WTC11 (cell line): ENCODE measurements at regions not wholly inside any gene's neighbourhood (a gene's known extent, or its start where the extent isn't known, plus 50 kb on each side); places are given as distances from the start of the nearest gene placed in this dataset.

Experiments used
- ATAC-seq: fragments of 200-7000 bp; cut with Tn5 transposase; 2 replicates; pipeline ENCODE4 v1.10.0; 2021; ENCODE audit warnings: mild to moderate bottlenecking, moderate library complexity
- CTCF ChIA-PET: fragments of 300-600 bp; sonication (Branson Sonifier 250); formaldehyde crosslinking; loops from one replicate; lab custom pipeline; 2021; ENCODE audit warnings: antibody characterized with exemption; lab: Charles Lee
- POLR2A ChIA-PET: fragments of 350-600 bp; sonication (Branson Sonifier 250); formaldehyde crosslinking; loops from one replicate; lab custom pipeline; 2021; ENCODE audit warnings: antibody characterized with exemption; lab: Charles Lee
- DNase-seq: peaks from one replicate; pipeline ENCODE4 v3.0.0; 2021; ENCODE audit warnings: low spot score
- H3K27ac Mint-ChIP-seq: 2 replicates; pipeline ENCODE4 v1.8.0; 2021; ENCODE audit warnings: mixed read lengths
- H3K27me3 Mint-ChIP-seq: 2 replicates; pipeline ENCODE4 v1.8.0; 2021; ENCODE audit warnings: low read depth, mild to moderate bottlenecking, moderate library complexity, mixed read lengths
- H3K36me3 Mint-ChIP-seq: 2 replicates; pipeline ENCODE4 v1.8.0; 2021; ENCODE audit warnings: mixed read lengths
- H3K4me1 Mint-ChIP-seq: 2 replicates; pipeline ENCODE4 v1.8.0; 2022; ENCODE audit warnings: mixed read lengths
- H3K4me3 Mint-ChIP-seq: 2 replicates; pipeline ENCODE4 v1.8.0; 2021; ENCODE audit warnings: mild to moderate bottlenecking, moderate library complexity, mixed read lengths
- H3K9me3 Mint-ChIP-seq: 2 replicates; pipeline ENCODE4 v1.8.0; 2021; ENCODE audit warnings: mixed read lengths
- ATF1 ChIP-seq: sonication (generic); formaldehyde crosslinking; IDR thresholded peaks from 2 replicates; pipeline ENCODE4 v1.8.1; 2023; ENCODE audit warnings: mild to moderate bottlenecking, moderate library complexity, missing genetic modification reagents
- ELF4 ChIP-seq: sonication (generic); formaldehyde crosslinking; IDR thresholded peaks from 2 replicates; pipeline ENCODE4 v1.8.1; 2022; ENCODE audit warnings: low read depth, mild to moderate bottlenecking, moderate library complexity, missing genetic modification reagents
- EMX1 ChIP-seq: fragments of 250-450 bp; sonication (Bioruptor Pico); IDR thresholded peaks from 2 replicates; pipeline ENCODE4 v1.8.0; 2021; ENCODE audit warnings: mild to moderate bottlenecking
- FOXJ3 ChIP-seq: sonication (generic); formaldehyde crosslinking; IDR thresholded peaks from 2 replicates; pipeline ENCODE4 v1.9.0; 2021; ENCODE audit warnings: missing genetic modification reagents, mild to moderate bottlenecking, borderline replicate concordance
- IRF2 ChIP-seq: sonication (generic); formaldehyde crosslinking; IDR thresholded peaks from 2 replicates; pipeline ENCODE4 v1.8.0; 2022; ENCODE audit warnings: low read depth, missing genetic modification reagents, borderline replicate concordance
- JUN ChIP-seq: sonication (generic); formaldehyde crosslinking; IDR thresholded peaks from 2 replicates; pipeline ENCODE4 v1.8.0; 2023; ENCODE audit warnings: mild to moderate bottlenecking, missing genetic modification reagents
- NFE2L1 ChIP-seq: sonication (generic); formaldehyde crosslinking; IDR thresholded peaks from 2 replicates; pipeline ENCODE4 v1.8.1; 2023; ENCODE audit warnings: missing genetic modification reagents
- NR3C1 ChIP-seq: sonication (generic); formaldehyde crosslinking; conservative IDR thresholded peaks from 2 replicates; pipeline ENCODE4 v1.8.1; 2023; ENCODE audit warnings: low read depth, mild to moderate bottlenecking, missing genetic modification reagents
- OVOL2 ChIP-seq: fragments of 250-450 bp; sonication (Bioruptor Pico); IDR thresholded peaks from 2 replicates; pipeline ENCODE4 v1.9.0; 2021; ENCODE audit warnings: mild to moderate bottlenecking, borderline replicate concordance
- RELA ChIP-seq: sonication (generic); formaldehyde crosslinking; IDR thresholded peaks from 2 replicates; pipeline ENCODE4 v1.8.1; 2022; ENCODE audit warnings: missing genetic modification reagents, mild to moderate bottlenecking, borderline replicate concordance
- TP53 ChIP-seq: sonication (generic); formaldehyde crosslinking; IDR thresholded peaks from 2 replicates; pipeline ENCODE4 v1.8.1; 2023; ENCODE audit warnings: mild to moderate bottlenecking, missing genetic modification reagents
- ZBTB21 ChIP-seq: sonication (generic); formaldehyde crosslinking; IDR thresholded peaks from 2 replicates; pipeline ENCODE4 v1.8.1; 2023; ENCODE audit warnings: mild to moderate bottlenecking, missing genetic modification reagents, borderline replicate concordance
- ZNF219 ChIP-seq: sonication (generic); formaldehyde crosslinking; IDR thresholded peaks from 2 replicates; pipeline ENCODE4 v1.8.0; 2023; ENCODE audit warnings: missing genetic modification reagents, mild to moderate bottlenecking, borderline replicate concordance
- ZNF396 ChIP-seq: fragments of 250-450 bp; sonication (Bioruptor Pico); IDR thresholded peaks from 2 replicates; pipeline ENCODE4 v1.8.0; 2021; ENCODE audit warnings: mild to moderate bottlenecking, moderate library complexity, borderline replicate concordance
- ZNF671 ChIP-seq: fragments of 250-450 bp; sonication (Bioruptor Pico); IDR thresholded peaks from 2 replicates; pipeline ENCODE4 v1.8.0; 2021; ENCODE audit warnings: mild to moderate bottlenecking
- TF ChIP-seq, protein P1 (sequence below): sonication (generic); formaldehyde crosslinking; IDR thresholded peaks from 2 replicates; pipeline ENCODE4 v1.8.1; 2022; ENCODE audit warnings: missing genetic modification reagents, borderline replicate concordance
- TF ChIP-seq, protein P2 (sequence below): fragments of 250-450 bp; sonication (Bioruptor Pico); IDR thresholded peaks from 2 replicates; pipeline ENCODE4 v1.8.0; 2021; ENCODE audit warnings: mild to moderate bottlenecking
- TF ChIP-seq, protein P3 (sequence below): fragments of 250-450 bp; sonication (Bioruptor Pico); conservative IDR thresholded peaks from 2 replicates; pipeline ENCODE4 v1.9.0; 2021; ENCODE audit warnings: mild to moderate bottlenecking
- TF ChIP-seq, protein P4 (sequence below): sonication (generic); formaldehyde crosslinking; conservative IDR thresholded peaks from 2 replicates; pipeline ENCODE4 v1.8.1; 2023; ENCODE audit warnings: mild to moderate bottlenecking, low read depth, missing genetic modification reagents, moderate library complexity
- TF ChIP-seq, protein P5 (sequence below): sonication (generic); formaldehyde crosslinking; IDR thresholded peaks from 2 replicates; pipeline ENCODE4 v1.8.1; 2023; ENCODE audit warnings: mild to moderate bottlenecking, missing genetic modification reagents, moderate library complexity
- TF ChIP-seq, protein P6 (sequence below): sonication (generic); formaldehyde crosslinking; IDR thresholded peaks from 2 replicates; pipeline ENCODE4 v1.8.0; 2023; ENCODE audit warnings: missing genetic modification reagents, mild to moderate bottlenecking, borderline replicate concordance
- TF ChIP-seq, protein P7 (sequence below): fragments of 250-450 bp; sonication (Bioruptor Pico); IDR thresholded peaks from 2 replicates; pipeline ENCODE4 v1.9.0; 2021; ENCODE audit warnings: mild to moderate bottlenecking

DNA sequence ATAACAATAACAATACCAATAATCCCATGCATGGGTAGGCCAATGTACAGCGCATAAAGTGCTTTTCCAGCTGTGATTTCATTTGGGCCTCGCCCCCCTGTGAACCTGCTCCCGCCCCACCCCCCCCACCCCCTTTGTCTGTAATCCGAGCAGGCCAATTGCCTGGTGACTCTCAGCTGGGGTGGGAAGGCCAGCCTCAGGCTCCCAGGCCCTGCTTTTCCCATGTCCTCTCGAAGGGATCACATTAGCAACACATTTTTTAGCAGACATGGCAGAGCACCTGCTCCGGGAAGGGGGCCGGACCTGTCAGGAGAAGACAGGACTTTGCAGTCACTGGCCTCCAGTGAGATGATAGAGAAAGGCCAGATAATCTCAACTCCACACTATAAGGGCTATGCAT lies 439.3 kb downstream of the RPS24 start (continued):
- TF ChIP-seq, protein P1, sequence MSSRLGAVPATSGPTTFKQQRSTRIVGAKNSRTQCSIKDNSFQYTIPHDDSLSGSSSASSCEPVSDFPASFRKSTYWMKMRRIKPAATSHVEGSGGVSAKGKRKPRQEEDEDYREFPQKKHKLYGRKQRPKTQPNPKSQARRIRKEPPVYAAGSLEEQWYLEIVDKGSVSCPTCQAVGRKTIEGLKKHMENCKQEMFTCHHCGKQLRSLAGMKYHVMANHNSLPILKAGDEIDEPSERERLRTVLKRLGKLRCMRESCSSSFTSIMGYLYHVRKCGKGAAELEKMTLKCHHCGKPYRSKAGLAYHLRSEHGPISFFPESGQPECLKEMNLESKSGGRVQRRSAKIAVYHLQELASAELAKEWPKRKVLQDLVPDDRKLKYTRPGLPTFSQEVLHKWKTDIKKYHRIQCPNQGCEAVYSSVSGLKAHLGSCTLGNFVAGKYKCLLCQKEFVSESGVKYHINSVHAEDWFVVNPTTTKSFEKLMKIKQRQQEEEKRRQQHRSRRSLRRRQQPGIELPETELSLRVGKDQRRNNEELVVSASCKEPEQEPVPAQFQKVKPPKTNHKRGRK (CRISPR knock-in tag), result no peak
- no peak for TF ChIP-seq ATF1 (CRISPR knock-in tag)
- TF ChIP-seq ZNF219 (CRISPR knock-in tag), result no peak
- no peak for TF ChIP-seq FOXJ3 (CRISPR knock-in tag)
- TF ChIP-seq ZBTB21 (CRISPR knock-in tag), result no peak
- TF ChIP-seq, protein P2, sequence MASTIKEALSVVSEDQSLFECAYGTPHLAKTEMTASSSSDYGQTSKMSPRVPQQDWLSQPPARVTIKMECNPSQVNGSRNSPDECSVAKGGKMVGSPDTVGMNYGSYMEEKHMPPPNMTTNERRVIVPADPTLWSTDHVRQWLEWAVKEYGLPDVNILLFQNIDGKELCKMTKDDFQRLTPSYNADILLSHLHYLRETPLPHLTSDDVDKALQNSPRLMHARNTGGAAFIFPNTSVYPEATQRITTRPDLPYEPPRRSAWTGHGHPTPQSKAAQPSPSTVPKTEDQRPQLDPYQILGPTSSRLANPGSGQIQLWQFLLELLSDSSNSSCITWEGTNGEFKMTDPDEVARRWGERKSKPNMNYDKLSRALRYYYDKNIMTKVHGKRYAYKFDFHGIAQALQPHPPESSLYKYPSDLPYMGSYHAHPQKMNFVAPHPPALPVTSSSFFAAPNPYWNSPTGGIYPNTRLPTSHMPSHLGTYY (CRISPR knock-in tag), result no peak
- no peak for TF ChIP-seq TP53 (CRISPR knock-in tag)
- TF ChIP-seq OVOL2 (CRISPR knock-in tag), result no peak
- TF ChIP-seq NR3C1 (CRISPR knock-in tag), result no peak
- no peak for TF ChIP-seq EMX1

DNA sequence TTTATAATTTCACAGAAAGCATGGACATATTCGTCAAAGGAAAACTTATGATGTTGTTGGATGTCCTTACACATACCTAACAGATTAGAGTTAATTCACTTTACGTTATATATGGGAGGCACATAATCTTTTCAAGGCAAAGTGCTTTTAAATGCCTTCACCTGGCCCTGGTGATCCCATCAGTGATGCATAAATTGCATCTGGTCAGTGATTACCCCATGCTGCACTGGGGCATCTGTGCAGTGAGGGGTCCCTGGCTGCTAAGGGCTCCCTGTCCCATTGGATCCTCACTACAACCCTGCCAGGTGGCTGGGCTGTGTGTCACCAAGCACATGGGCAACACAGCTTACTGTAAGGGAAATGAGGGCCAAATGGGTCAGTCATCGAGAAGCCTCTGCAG lies 441.1 kb downstream of the RPS24 start:
- DNase-seq (no peak), ATAC-seq (no peak)
- Mint-ChIP-seq H3K4me1 (peaks cover 20% of the 10 kb centered on the region), H3K27ac (no peak overlapping the region), H3K9me3 (peaks cover 5% of the 10 kb centered on the region), H3K4me3 (no peak overlapping the region), H3K36me3 (peaks cover 4% of the 10 kb centered on the region; the same call in 1 of the 2 replicates), H3K27me3 (peaks cover 2% of the 10 kb centered on the region; the same call in 1 of the 2 replicates)
- ChIA-PET CTCF (no interaction called here), POLR2A (no interaction called here)
- TF ChIP-seq JUN (CRISPR knock-in tag) (no peak), TP53 (CRISPR knock-in tag) (no peak), ZNF671 (CRISPR knock-in tag) (no peak), ELF4 (no peak), ZBTB21 (CRISPR knock-in tag) (no peak), NFE2L1 (CRISPR knock-in tag) (no peak), RELA (CRISPR knock-in tag) (no peak), ZNF396 (CRISPR knock-in tag) (no peak), FOXJ3 (CRISPR knock-in tag) (no peak), IRF2 (CRISPR knock-in tag) (no peak)
- TF ChIP-seq, protein P3, sequence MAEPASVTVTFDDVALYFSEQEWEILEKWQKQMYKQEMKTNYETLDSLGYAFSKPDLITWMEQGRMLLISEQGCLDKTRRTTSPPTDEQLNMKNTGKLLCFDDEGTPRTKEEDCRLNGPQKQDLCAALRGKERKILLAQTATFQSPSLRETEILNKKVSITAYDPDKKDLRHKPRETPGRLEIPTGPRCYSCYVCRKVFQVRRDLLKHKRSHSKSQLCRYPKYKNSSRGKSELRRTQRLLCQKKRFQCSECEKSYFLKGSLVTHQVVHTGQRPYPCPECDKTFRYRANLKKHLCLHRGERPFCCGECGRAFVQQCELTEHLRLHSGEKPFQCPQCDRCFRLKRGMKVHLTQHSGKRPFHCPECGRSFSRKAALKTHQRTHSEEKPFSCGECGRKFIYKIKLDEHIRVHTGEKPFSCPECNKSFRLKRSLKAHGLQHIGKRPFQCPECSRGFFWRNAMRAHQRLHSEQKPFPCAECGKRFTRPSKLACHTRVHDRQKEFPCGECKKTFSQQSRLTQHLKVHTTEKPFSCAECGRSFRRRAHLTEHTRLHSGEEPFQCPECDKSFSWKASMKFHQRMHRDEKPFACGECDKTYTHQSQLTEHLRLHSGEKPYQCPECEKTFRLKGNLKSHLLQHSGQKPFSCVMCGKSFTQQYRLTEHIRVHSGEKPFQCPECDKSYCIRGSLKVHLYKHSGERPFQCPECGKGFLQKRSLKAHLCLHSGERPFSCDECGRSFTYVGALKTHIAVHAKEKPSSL, result no peak
- TF ChIP-seq, protein P2 (CRISPR knock-in tag), result no peak
- TF ChIP-seq, protein P4, sequence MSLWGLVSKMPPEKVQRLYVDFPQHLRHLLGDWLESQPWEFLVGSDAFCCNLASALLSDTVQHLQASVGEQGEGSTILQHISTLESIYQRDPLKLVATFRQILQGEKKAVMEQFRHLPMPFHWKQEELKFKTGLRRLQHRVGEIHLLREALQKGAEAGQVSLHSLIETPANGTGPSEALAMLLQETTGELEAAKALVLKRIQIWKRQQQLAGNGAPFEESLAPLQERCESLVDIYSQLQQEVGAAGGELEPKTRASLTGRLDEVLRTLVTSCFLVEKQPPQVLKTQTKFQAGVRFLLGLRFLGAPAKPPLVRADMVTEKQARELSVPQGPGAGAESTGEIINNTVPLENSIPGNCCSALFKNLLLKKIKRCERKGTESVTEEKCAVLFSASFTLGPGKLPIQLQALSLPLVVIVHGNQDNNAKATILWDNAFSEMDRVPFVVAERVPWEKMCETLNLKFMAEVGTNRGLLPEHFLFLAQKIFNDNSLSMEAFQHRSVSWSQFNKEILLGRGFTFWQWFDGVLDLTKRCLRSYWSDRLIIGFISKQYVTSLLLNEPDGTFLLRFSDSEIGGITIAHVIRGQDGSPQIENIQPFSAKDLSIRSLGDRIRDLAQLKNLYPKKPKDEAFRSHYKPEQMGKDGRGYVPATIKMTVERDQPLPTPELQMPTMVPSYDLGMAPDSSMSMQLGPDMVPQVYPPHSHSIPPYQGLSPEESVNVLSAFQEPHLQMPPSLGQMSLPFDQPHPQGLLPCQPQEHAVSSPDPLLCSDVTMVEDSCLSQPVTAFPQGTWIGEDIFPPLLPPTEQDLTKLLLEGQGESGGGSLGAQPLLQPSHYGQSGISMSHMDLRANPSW (CRISPR knock-in tag), result no peak
- TF ChIP-seq, protein P5, sequence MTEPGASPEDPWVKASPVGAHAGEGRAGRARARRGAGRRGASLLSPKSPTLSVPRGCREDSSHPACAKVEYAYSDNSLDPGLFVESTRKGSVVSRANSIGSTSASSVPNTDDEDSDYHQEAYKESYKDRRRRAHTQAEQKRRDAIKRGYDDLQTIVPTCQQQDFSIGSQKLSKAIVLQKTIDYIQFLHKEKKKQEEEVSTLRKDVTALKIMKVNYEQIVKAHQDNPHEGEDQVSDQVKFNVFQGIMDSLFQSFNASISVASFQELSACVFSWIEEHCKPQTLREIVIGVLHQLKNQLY (CRISPR knock-in tag), result no peak
- TF ChIP-seq, protein P6, sequence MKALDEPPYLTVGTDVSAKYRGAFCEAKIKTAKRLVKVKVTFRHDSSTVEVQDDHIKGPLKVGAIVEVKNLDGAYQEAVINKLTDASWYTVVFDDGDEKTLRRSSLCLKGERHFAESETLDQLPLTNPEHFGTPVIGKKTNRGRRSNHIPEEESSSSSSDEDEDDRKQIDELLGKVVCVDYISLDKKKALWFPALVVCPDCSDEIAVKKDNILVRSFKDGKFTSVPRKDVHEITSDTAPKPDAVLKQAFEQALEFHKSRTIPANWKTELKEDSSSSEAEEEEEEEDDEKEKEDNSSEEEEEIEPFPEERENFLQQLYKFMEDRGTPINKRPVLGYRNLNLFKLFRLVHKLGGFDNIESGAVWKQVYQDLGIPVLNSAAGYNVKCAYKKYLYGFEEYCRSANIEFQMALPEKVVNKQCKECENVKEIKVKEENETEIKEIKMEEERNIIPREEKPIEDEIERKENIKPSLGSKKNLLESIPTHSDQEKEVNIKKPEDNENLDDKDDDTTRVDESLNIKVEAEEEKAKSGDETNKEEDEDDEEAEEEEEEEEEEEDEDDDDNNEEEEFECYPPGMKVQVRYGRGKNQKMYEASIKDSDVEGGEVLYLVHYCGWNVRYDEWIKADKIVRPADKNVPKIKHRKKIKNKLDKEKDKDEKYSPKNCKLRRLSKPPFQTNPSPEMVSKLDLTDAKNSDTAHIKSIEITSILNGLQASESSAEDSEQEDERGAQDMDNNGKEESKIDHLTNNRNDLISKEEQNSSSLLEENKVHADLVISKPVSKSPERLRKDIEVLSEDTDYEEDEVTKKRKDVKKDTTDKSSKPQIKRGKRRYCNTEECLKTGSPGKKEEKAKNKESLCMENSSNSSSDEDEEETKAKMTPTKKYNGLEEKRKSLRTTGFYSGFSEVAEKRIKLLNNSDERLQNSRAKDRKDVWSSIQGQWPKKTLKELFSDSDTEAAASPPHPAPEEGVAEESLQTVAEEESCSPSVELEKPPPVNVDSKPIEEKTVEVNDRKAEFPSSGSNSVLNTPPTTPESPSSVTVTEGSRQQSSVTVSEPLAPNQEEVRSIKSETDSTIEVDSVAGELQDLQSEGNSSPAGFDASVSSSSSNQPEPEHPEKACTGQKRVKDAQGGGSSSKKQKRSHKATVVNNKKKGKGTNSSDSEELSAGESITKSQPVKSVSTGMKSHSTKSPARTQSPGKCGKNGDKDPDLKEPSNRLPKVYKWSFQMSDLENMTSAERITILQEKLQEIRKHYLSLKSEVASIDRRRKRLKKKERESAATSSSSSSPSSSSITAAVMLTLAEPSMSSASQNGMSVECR (CRISPR knock-in tag), result no peak
- TF ChIP-seq, protein P7, sequence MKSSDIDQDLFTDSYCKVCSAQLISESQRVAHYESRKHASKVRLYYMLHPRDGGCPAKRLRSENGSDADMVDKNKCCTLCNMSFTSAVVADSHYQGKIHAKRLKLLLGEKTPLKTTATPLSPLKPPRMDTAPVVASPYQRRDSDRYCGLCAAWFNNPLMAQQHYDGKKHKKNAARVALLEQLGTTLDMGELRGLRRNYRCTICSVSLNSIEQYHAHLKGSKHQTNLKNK, result no peak
